Neural progenitor cell (in vitro differentiated cells): ENCODE measurements at regions not wholly inside any gene's neighbourhood (a gene's known extent, or its start where the extent isn't known, plus 50 kb on each side); places are given as distances from the start of the nearest gene placed in this dataset.

ENCODE experiments used
- CTCF ChIP-seq: fragments of 200-600 bp; sonication (generic); IDR thresholded peaks from 2 replicates; pipeline ENCODE4 v1.5.1; 2017; ENCODE audit warnings: antibody characterized with exemption, mild to moderate bottlenecking
- EZH2 ChIP-seq: fragments of 200-600 bp; sonication (generic); IDR thresholded peaks from 2 replicates; pipeline ENCODE4 v1.6.1; 2017; ENCODE audit warnings: antibody characterized with exemption, mild to moderate bottlenecking, moderate library complexity

GRCh38 chr7:57348646-57349269, 101.2 kb upstream of the ZNF716 start:
- TF ChIP-seq CTCF, result no peak
- TF ChIP-seq EZH2, result no peak
